Stimulated activated CD4-positive, alpha-beta T cell treated with anti-CD3 and anti-CD28 coated beads, TNF-alpha, amount 100 ng/mL, for 4 hours (primary cell): ENCODE measurements at regions not wholly inside any gene's neighbourhood (a gene's known extent, or its start where the extent isn't known, plus 50 kb on each side); places are given as distances from the start of the nearest gene placed in this dataset.

ENCODE experiments used
- DNase-seq, 3 experiments: peaks; one replicate each; pipeline ENCODE4 v3.0.0-alpha.2; 2020; ENCODE audit warnings: low read depth in 3 of 3

GRCh38 chr5:117230375-117230774 is 655.8 kb upstream of the SEMA6A start:
- no peak for DNase-seq

- DNase-seq = no peak
These were observed 646.1 kb upstream of the SEMA6A start for GRCh38 chr5:117220730-117221129.

- no peak for DNase-seq
These were observed 644.2 kb upstream of the SEMA6A start for GRCh38 chr5:117218789-117219188.

GRCh38 chr5:117212866-117213265 is 638.2 kb upstream of the SEMA6A start:
- no peak for DNase-seq

- no peak for DNase-seq
These were observed 636.2 kb upstream of the SEMA6A start for GRCh38 chr5:117210796-117211195.

- no peak for DNase-seq
These were observed 634.9 kb upstream of the SEMA6A start for GRCh38 chr5:117209479-117209878.

GRCh38 chr5:117207088-117207668 is 632.6 kb upstream of the SEMA6A start:
- no peak for DNase-seq

GRCh38 chr5:117205894-117206293 is 631.3 kb upstream of the SEMA6A start:
- no peak for DNase-seq

- DNase-seq = no peak
These were observed 630.6 kb upstream of the SEMA6A start for GRCh38 chr5:117204926-117205869.

GRCh38 chr5:117204404-117204803 is 629.8 kb upstream of the SEMA6A start:
- DNase-seq = no peak

- DNase-seq = no peak
These were observed 629.0 kb upstream of the SEMA6A start for GRCh38 chr5:117203584-117203983.

GRCh38 chr5:117201001-117201400 is 626.4 kb upstream of the SEMA6A start:
- no peak for DNase-seq

GRCh38 chr5:117195076-117195475 is 620.5 kb upstream of the SEMA6A start:
- DNase-seq = no peak

- DNase-seq = no peak
These were observed 616.6 kb upstream of the SEMA6A start for GRCh38 chr5:117191251-117191650.

- DNase-seq = no peak
These were observed 615.2 kb upstream of the SEMA6A start for GRCh38 chr5:117189784-117190183.

- DNase-seq = no peak
These were observed 613.6 kb upstream of the SEMA6A start for GRCh38 chr5:117188211-117188610.

GRCh38 chr5:117186751-117187150 is 612.1 kb upstream of the SEMA6A start:
- DNase-seq = no peak

GRCh38 chr5:117183326-117183725 is 608.7 kb upstream of the SEMA6A start:
- no peak for DNase-seq

- DNase-seq = no peak
These were observed 607.5 kb upstream of the SEMA6A start for GRCh38 chr5:117182104-117182503.

GRCh38 chr5:117177302-117177701 is 602.7 kb upstream of the SEMA6A start:
- DNase-seq = no peak

- no peak for DNase-seq
These were observed 590.4 kb upstream of the SEMA6A start for GRCh38 chr5:117165068-117165467.

- DNase-seq = no peak
These were observed 587.2 kb upstream of the SEMA6A start for GRCh38 chr5:117161718-117162335.

- DNase-seq = no peak
These were observed 585.8 kb upstream of the SEMA6A start for GRCh38 chr5:117160391-117160790.
